Trophoblast cell (in vitro differentiated cells and primary cell): ENCODE measurements at regions not wholly inside any gene's neighbourhood (a gene's known extent, or its start where the extent isn't known, plus 50 kb on each side); places are given as distances from the start of the nearest gene placed in this dataset.
"Not testable (repeated sequence)": the region's sequence is repeated elsewhere in the genome, so short reads cannot be mapped to it uniquely, and the experiment has no call there.

ENCODE experiments used
- DNase-seq, 2 donors: peaks; one replicate each; pipeline ENCODE4 v3.0.0-alpha.2; 2016
- H2AFZ ChIP-seq: 2 replicates; pipeline ENCODE4 v1.6.1; 2013; ENCODE audit warnings: low read length, moderate library complexity, mild to moderate bottlenecking; ENCODE audit not compliant: insufficient read depth, poor library complexity
- H2AK5ac ChIP-seq: 2 replicates; pipeline ENCODE4 v1.6.1; 2013; ENCODE audit warnings: mild to moderate bottlenecking, low read length
- H2BK120ac ChIP-seq: 2 replicates; pipeline ENCODE4 v1.6.1; 2013; ENCODE audit warnings: low read length, mild to moderate bottlenecking, moderate library complexity; ENCODE audit not compliant: insufficient read depth, poor library complexity
- H2BK12ac ChIP-seq: 2 replicates; pipeline ENCODE4 v1.6.1; 2013; ENCODE audit warnings: mild to moderate bottlenecking, low read length, moderate library complexity
- H2BK5ac ChIP-seq: 2 replicates; pipeline ENCODE4 v1.6.1; 2013; ENCODE audit warnings: low read length, low read depth, moderate library complexity, mild to moderate bottlenecking; ENCODE audit not compliant: poor library complexity
- H3K14ac ChIP-seq: 2 replicates; pipeline ENCODE4 v1.6.1; 2013; ENCODE audit warnings: mild to moderate bottlenecking, low read length
- H3K18ac ChIP-seq: 2 replicates; pipeline ENCODE4 v1.6.1; 2013; ENCODE audit warnings: mild to moderate bottlenecking, low read length
- H3K23ac ChIP-seq: 2 replicates; pipeline ENCODE4 v1.6.1; 2013; ENCODE audit warnings: low read length
- H3K27ac ChIP-seq: 2 replicates; pipeline ENCODE4 v1.5.1; 2013; ENCODE audit warnings: low read depth, mild to moderate bottlenecking, inconsistent platforms, low read length, moderate library complexity
- H3K27me3 ChIP-seq: 2 replicates; pipeline ENCODE4 v1.6.1; 2013; ENCODE audit warnings: inconsistent platforms, mild to moderate bottlenecking, low read length, moderate library complexity; ENCODE audit not compliant: insufficient read depth
- H3K36me3 ChIP-seq, 2 experiments: 1 replicate in 1 of 2; 2 replicates in 1 of 2; pipeline ENCODE4 v1.6.1; 2013; ENCODE audit warnings: low read length in 2 of 2, mild to moderate bottlenecking in 2 of 2, moderate library complexity in 1 of 2; ENCODE audit not compliant: insufficient read depth in 2 of 2, control insufficient read depth in 1 of 2
- H3K4ac ChIP-seq: 2 replicates; pipeline ENCODE4 v1.6.1; 2013; ENCODE audit warnings: low read depth, mild to moderate bottlenecking, low read length, moderate library complexity
- H3K4me1 ChIP-seq, 2 experiments: 1 replicate in 1 of 2; 2 replicates in 1 of 2; pipeline ENCODE4 v1.6.1; 2013; ENCODE audit warnings: low read length in 2 of 2, mild to moderate bottlenecking in 2 of 2, moderate library complexity in 1 of 2; ENCODE audit not compliant: insufficient read depth in 2 of 2, control insufficient read depth in 1 of 2
- H3K4me2 ChIP-seq: 2 replicates; pipeline ENCODE4 v1.6.1; 2013; ENCODE audit warnings: inconsistent platforms, mild to moderate bottlenecking, low read length, moderate library complexity
- H3K4me3 ChIP-seq: 2 replicates; pipeline ENCODE4 v1.5.1; 2013; ENCODE audit warnings: mild to moderate bottlenecking, low read depth, low read length, inconsistent platforms
- H3K79me1 ChIP-seq: one replicate; pipeline ENCODE4 v1.6.1; 2013; ENCODE audit warnings: low read length
- H3K79me2 ChIP-seq: 2 replicates; pipeline ENCODE4 v1.6.1; 2013; ENCODE audit warnings: low read length, mild to moderate bottlenecking; ENCODE audit not compliant: control insufficient read depth, insufficient read depth, poor library complexity
- H3K9ac ChIP-seq: 2 replicates; pipeline ENCODE4 v1.6.1; 2013; ENCODE audit warnings: mild to moderate bottlenecking, low read length
- H3K9me3 ChIP-seq: 2 replicates; pipeline ENCODE4 v1.6.1; 2013; ENCODE audit warnings: low read depth, mild to moderate bottlenecking, control low read depth, inconsistent platforms, low read length; ENCODE audit not compliant: insufficient read depth
- H4K12ac ChIP-seq: 2 replicates; pipeline ENCODE4 v1.6.1; 2013; ENCODE audit warnings: low read depth, mild to moderate bottlenecking, low read length, moderate library complexity
- H4K8ac ChIP-seq: 2 replicates; pipeline ENCODE4 v1.6.1; 2013; ENCODE audit warnings: low read depth, mild to moderate bottlenecking, low read length, moderate library complexity
- H4K91ac ChIP-seq: one replicate; pipeline ENCODE4 v1.6.1; 2013; ENCODE audit warnings: low read depth, mild to moderate bottlenecking, low read length, moderate library complexity
- WGBS: extraction: QIAGEN DNeasy Blood & Tissue Kit; methylation state at CpG from one replicate; pipeline ENCODE4 v1.1.7; 2013; ENCODE audit warnings: missing lambda C conversion rate; ENCODE audit not compliant: insufficient read length, insufficient coverage; ENCODE audit errors: extremely low coverage; 5-methylcytosine and 5-hydroxymethylcytosine counted together

DNA sequence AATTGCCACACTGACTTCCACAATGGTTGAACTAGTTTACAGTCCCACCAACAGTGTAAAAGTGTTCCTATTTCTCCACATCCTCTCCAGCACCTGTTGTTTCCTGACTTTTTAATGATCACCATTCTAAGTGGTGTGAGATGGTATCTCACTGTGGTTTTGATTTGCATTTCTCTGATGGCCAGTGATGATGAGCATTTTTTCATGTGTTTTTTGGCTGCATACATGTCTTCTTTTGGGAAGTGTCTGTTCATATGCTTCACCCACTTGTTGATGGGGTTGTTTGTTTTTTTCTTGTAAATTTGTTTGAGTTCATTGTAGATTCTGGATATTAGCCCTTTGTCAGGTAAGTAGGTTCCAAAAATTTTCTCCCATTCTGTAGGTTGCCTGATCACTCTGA, 148.5 kb upstream of the ACTBL2 start:
- not testable (repeated sequence) for H3K36me3 ChIP-seq, H4K91ac ChIP-seq, H3K27ac ChIP-seq, H3K79me1 ChIP-seq, H2AFZ ChIP-seq, H3K9ac ChIP-seq, H4K12ac ChIP-seq, H3K4me3 ChIP-seq, H3K27me3 ChIP-seq, H3K4me1 ChIP-seq, H3K4ac ChIP-seq, H3K9me3 ChIP-seq, H3K79me2 ChIP-seq, H4K8ac ChIP-seq, H2BK5ac ChIP-seq, H2AK5ac ChIP-seq, H3K18ac ChIP-seq, DNase-seq, H3K4me2 ChIP-seq, H3K14ac ChIP-seq, H2BK12ac ChIP-seq, H3K23ac ChIP-seq, H2BK120ac ChIP-seq

DNA sequence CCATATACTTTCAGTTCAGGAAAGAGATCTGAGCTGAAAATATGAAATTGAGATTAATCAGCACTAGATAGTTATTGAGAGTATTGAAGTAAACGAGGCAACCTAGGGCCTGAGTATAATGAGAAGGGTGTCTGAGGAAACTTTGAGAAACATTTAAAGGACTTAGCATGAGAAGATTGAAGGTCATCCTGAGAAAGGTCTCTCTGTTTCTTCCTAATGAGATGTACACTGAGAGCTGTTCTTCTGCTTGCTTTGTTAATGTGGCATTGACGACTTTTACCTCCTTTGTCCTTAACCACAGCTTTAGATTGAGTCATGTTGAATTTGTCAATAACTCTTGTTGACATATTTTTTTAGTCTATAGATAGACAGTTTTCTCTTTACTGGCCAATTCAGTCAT, 145.1 kb upstream of the ACTBL2 start:
- H3K79me1 ChIP-seq: no peaks in the 10 kb centered on the region
- no peak overlapping the region for H2BK12ac ChIP-seq
- no peak overlapping the region for H3K4ac ChIP-seq
- H3K4me3 ChIP-seq: no peak overlapping the region
- no peaks in the 10 kb centered on the region for H3K4me1 ChIP-seq
- no peak overlapping the region for H2AFZ ChIP-seq
- H2BK120ac ChIP-seq: no peak overlapping the region
- no peaks in the 10 kb centered on the region for H3K9me3 ChIP-seq
- no peak overlapping the region for H4K91ac ChIP-seq
- no peak overlapping the region for H4K8ac ChIP-seq
- no peak overlapping the region for H3K18ac ChIP-seq
- H3K14ac ChIP-seq: no peak overlapping the region
- no peaks in the 10 kb centered on the region for H3K27me3 ChIP-seq
- no peak overlapping the region for H4K12ac ChIP-seq
- no peak overlapping the region for H2BK5ac ChIP-seq
- H3K36me3 ChIP-seq: no peaks in the 10 kb centered on the region
- H3K4me2 ChIP-seq: no peak overlapping the region
- no peak overlapping the region for H3K9ac ChIP-seq
- DNase-seq: no peak
- no peak overlapping the region for H2AK5ac ChIP-seq
- H3K23ac ChIP-seq: no peak overlapping the region
- H3K27ac ChIP-seq: no peak overlapping the region
- no CpG with 5 or more reads among the region's 2 CpGs for WGBS
- H3K79me2 ChIP-seq: peaks cover 2% of the 10 kb centered on the region

DNA sequence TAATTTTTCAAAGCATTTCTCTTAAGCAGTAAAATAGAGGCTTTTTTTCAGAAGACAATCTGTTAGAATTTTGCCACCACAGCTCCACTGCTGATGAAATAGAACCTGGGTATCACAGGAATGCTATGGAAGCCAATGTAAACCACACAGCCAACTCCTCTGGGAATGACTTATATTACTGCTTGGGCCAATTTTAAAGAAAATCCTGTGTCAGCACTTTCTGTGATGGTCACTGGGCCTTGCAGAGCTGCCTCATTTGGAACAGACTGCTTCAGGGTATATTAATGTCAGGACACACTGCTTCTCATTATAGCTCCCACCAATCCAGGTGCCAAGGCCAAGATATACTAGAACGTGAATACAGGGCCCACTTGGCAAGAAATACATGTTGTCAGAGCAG, 144.1 kb upstream of the ACTBL2 start:
- H2BK12ac ChIP-seq: no peak overlapping the region
- H3K23ac ChIP-seq: no peak overlapping the region
- H3K27me3 ChIP-seq: no peaks in the 10 kb centered on the region
- H4K91ac ChIP-seq: no peak overlapping the region
- no peak overlapping the region for H3K4ac ChIP-seq
- H3K9ac ChIP-seq: no peak overlapping the region
- no peak overlapping the region for H4K12ac ChIP-seq
- no peak overlapping the region for H3K14ac ChIP-seq
- no peak overlapping the region for H2BK120ac ChIP-seq
- DNase-seq: no peak
- H3K9me3 ChIP-seq: no peaks in the 10 kb centered on the region
- no peaks in the 10 kb centered on the region for H3K79me1 ChIP-seq
- H3K4me1 ChIP-seq: no peaks in the 10 kb centered on the region
- H2AK5ac ChIP-seq: no peak overlapping the region
- WGBS: no CpG with 5 or more reads among the region's 1 CpG
- no peak overlapping the region for H2AFZ ChIP-seq
- no peak overlapping the region for H3K18ac ChIP-seq
- no peak overlapping the region for H2BK5ac ChIP-seq
- no peaks in the 10 kb centered on the region for H3K36me3 ChIP-seq
- no peak overlapping the region for H3K27ac ChIP-seq
- peaks cover 2% of the 10 kb centered on the region for H3K79me2 ChIP-seq
- H4K8ac ChIP-seq: no peak overlapping the region
- no peak overlapping the region for H3K4me3 ChIP-seq
- H3K4me2 ChIP-seq: no peak overlapping the region

DNA sequence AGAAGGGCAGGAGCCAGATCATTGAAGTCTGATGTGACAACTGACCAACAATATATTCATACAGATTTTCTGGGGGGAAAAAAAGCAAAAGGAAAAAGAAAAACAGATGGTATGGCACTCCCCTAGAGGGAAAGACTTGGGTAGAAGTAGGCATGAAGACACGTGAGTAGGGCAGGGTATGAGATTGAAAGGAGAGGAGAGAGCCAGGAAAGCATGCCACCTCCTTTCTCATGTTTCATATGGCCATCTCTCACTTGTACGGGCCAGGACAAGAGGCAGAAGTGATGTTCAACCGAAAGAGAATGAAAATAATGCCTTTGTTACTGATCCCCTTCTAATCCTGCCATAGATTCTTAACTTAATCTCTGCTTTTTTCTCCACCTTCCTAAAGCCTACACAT, 139.0 kb upstream of the ACTBL2 start:
- H3K79me2 ChIP-seq: no peaks in the 10 kb centered on the region
- DNase-seq: no peak
- H4K8ac ChIP-seq: no peak overlapping the region
- H3K4me3 ChIP-seq: no peak overlapping the region
- no peak overlapping the region for H2BK12ac ChIP-seq
- no peak overlapping the region for H3K23ac ChIP-seq
- no peak overlapping the region for H3K18ac ChIP-seq
- no peak overlapping the region for H4K91ac ChIP-seq
- no peak overlapping the region for H2BK5ac ChIP-seq
- no peak overlapping the region for H3K9ac ChIP-seq
- H3K14ac ChIP-seq: no peak overlapping the region
- H3K4me2 ChIP-seq: no peak overlapping the region
- H4K12ac ChIP-seq: no peak overlapping the region
- no peaks in the 10 kb centered on the region for H3K36me3 ChIP-seq
- WGBS: no CpG with 5 or more reads among the region's 3 CpGs
- no peak overlapping the region for H2AFZ ChIP-seq
- no peaks in the 10 kb centered on the region for H3K9me3 ChIP-seq
- H2AK5ac ChIP-seq: no peak overlapping the region
- H3K79me1 ChIP-seq: no peaks in the 10 kb centered on the region
- H2BK120ac ChIP-seq: no peak overlapping the region
- no peaks in the 10 kb centered on the region for H3K4me1 ChIP-seq
- H3K4ac ChIP-seq: no peak overlapping the region
- no peaks in the 10 kb centered on the region for H3K27me3 ChIP-seq
- no peak overlapping the region for H3K27ac ChIP-seq
